GM21737 (cell line): ENCODE measurements at regions not wholly inside any gene's neighbourhood (a gene's known extent, or its start where the extent isn't known, plus 50 kb on each side); places are given as distances from the start of the nearest gene placed in this dataset.
"Not testable (repeated sequence)": the region's sequence is repeated elsewhere in the genome, so short reads cannot be mapped to it uniquely, and the experiment has no call there.

ENCODE experiments used
- ATAC-seq: cut with Tn5 transposase; IDR thresholded peaks from one replicate; pipeline ENCODE4 v1.9.1; 2021; ENCODE audit warnings: mild to moderate bottlenecking, moderate library complexity; ENCODE audit not compliant: unreplicated experiment

- no peak for ATAC-seq
Measured at GRCh38 chr5:68834491-68834981, 259.3 kb upstream of the SLC30A5 start.

DNA sequence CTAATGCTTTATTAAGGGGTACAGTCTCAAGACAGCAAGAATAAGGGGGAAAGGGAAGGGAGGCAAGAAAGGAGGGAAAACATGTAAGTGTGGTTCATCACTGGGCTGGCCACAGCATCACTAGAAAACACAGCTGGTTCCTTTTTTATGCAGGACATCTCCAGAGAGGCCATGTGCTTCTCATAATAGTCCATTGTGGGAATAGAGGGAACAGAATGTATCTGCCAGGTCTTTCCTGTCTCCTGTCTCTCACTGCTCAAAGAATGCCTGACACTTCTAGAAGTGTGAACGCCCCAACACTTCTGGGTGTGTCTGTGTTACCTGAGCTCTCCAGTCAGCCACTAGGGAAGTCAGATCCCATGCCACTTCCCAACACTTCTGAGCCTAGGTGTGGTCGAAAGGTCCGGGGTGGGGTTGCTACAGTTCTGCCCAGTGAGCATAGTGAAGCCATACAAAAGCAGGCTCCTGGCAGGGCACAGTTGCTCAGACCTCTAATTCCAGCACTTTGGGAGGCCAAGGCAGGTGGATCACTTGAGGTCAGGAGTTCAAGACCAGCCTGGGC, 255.6 kb upstream of the SLC30A5 start:
- no peak for ATAC-seq

GRCh38 chr5:68839019-68839552, 254.7 kb upstream of the SLC30A5 start:
- no peak for ATAC-seq

- no peak for ATAC-seq
Measured at GRCh38 chr5:68843624-68844364, 250.0 kb upstream of the SLC30A5 start.

GRCh38 chr5:68845131-68845530, 248.7 kb upstream of the SLC30A5 start:
- no peak for ATAC-seq

- ATAC-seq, result no peak
Measured at GRCh38 chr5:68846828-68847227, 247.0 kb upstream of the SLC30A5 start.

DNA sequence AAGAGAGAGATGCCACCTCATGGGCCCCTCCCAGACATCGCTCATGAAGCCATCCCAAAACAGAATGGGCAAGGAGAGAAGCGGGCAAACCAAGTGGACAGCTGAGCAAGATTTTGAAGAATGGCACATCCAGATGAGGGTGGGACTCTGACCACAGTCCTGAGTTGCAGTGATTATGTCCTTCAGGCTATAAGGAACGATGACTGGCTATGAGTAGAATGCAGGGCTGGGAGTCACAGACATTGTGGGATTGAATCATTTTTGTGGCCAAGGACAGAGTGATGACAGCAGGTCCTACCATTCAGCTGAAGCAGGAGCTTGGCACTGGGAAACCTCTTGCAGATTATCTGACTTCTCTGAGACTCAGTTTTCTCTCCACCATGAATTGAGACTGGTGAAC, 245.7 kb upstream of the SLC30A5 start:
- ATAC-seq, result no peak

- ATAC-seq, result no peak
Measured at GRCh38 chr5:68849103-68849502, 244.7 kb upstream of the SLC30A5 start.

- no peak for ATAC-seq
Measured at GRCh38 chr5:68849906-68850305, 243.9 kb upstream of the SLC30A5 start.

- no peak for ATAC-seq
Measured at GRCh38 chr5:68861099-68861498, 232.7 kb upstream of the SLC30A5 start.

DNA sequence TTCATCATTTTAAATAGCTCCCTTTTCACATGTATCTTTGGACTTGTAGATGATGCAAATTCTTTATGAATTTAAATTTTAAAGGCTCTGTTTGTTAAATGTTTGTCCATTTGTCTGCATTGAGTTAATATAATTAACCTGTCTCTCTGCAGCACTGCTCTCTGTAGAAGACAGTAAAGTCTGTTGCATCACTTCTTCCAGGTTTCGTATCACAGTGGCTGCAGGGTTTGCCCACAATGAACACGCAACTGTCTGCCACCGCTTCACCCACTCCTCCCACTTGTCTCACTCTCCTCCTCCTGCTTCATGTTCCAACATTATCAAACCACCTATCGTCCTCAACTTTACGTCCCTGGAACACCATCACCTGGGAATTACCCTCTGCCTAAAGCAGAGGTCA, 231.3 kb upstream of the SLC30A5 start:
- no peak for ATAC-seq

DNA sequence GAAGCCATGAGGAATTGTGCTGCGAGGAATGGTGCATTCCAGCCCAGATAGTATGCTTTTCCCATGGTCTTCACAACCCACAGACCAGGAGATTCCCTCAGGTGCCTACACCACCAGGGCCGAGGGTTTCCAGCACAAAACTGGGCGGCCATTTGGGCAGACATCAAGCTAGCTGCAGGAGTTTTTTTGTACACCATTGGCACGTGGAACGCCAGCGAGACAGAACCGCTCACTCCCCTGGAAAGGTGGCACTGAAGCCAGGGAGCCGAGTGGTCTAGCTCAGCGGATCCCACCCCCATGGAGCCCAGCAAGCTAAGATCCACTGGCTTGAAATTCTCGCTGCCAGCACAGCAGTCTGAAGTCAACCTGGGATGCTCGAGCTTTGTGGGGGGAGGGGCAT, 228.6 kb upstream of the SLC30A5 start:
- not testable (repeated sequence) for ATAC-seq

GRCh38 chr5:68872088-68872839, 221.6 kb upstream of the SLC30A5 start:
- no peak for ATAC-seq

GRCh38 chr5:68873198-68873597, 220.6 kb upstream of the SLC30A5 start:
- no peak for ATAC-seq

DNA sequence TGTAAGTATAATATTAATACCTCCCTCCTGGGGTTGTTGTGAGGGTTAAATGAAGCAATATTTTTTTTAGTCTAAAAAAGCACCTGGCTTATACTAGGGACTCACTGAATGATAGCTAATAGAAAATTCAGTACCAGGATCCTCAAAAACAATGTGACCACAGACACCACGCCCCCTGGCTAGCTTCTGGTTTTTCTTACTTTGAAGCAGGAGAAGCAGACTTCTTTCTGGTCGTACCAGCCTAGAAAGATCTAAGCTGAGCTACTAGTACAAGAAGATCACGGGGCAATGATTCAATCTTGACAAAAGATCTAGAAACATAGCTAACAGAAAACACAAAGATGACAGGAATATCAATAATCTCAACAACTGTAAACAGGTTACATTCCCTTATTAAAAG, 218.5 kb upstream of the SLC30A5 start:
- ATAC-seq, result no peak

- ATAC-seq, result no peak
Measured at GRCh38 chr5:68883436-68883835, 210.4 kb upstream of the SLC30A5 start.

DNA sequence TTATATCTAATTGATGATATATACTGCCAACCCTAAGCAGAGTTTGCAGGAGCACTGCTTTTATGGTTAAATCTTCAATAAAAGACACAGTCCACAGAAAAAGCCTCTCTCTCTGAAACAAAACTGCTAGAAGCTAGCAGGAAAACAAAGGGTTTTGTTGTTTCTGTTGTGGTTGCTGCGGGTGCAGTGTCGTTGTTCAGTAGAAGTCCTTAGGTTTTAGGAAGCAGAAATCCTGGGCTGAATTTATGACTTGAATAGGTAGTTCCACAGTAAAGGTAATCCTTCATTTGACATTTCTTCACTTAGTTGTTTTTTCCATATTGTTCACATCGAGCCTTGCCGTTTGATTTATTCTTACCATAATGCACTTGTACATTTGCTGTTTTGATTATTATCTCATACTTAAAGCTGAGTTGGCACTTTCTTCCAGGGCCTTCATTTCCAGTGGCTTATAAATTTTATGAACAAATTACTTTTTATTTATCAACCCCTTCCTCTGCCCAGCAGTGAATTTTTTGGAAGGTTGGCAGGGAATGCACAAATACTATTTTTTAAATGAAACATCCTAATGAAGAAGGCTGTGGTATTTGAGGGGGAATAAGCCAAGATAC, 209.6 kb upstream of the SLC30A5 start:
- no peak for ATAC-seq

DNA sequence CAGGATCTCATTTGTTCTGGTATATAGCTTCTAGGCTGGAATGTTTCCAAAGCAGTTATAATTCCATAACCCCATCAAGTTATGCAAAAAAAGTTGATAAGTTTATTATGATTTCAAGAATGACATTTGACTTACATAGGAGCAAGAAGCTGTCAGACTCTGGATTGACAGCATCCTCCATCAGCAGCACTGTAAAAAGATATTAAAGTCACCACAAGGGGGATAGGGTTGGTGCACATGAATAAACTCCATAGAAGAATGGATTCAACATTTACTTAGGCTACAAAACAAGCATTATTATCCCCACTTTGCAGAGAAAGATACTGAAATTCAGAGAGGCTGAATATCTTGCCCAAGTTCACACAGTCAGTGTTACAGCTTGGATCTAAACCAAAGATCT, 208.9 kb upstream of the SLC30A5 start:
- ATAC-seq, result no peak

DNA sequence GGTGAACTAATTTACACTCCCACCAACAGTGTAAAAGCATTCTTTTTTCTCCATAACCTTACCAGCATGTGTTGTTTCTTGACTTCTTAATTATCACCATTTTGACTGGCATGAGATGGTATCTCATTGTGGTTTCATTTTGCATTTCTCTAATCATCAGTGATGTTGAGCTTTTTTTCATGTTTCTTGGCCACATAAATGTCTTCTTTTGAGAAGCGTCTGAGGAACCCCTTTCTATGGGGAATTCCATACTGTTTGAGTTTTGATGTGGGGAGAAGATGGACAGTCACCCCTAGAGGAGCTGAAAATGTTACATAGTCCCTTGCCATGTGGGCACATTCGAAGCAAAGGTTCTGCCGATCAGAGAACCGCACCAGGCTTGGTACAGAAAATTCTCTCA, 207.0 kb upstream of the SLC30A5 start:
- ATAC-seq, result no peak

GRCh38 chr5:68891718-68892117, 202.1 kb upstream of the SLC30A5 start:
- ATAC-seq, result no peak

DNA sequence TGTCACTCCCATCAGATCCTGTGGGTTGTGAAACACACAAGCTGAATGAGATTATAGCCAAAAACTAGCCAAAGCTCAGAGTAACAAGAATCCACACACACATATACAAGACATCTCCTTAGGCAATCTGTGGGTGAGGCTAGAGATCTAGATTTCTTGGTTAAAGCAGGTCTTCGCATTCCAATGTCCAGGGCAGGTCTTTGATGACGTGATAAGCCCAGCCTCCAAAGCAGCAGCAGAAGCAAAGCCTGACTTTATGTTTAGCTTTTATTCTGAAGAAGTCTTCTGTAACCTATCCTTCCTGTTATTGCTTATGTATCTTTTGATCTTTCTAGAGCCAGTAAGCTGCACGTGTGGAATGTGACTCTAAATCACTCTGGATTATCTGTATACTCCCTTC, 199.1 kb upstream of the SLC30A5 start:
- ATAC-seq, result no peak
